Karpas-422 (cell line): ENCODE measurements at regions not wholly inside any gene's neighbourhood (a gene's known extent, or its start where the extent isn't known, plus 50 kb on each side); places are given as distances from the start of the nearest gene placed in this dataset.
"Not testable (repeated sequence)": the region's sequence is repeated elsewhere in the genome, so short reads cannot be mapped to it uniquely, and the experiment has no call there.

Experiments used
- DNase-seq: peaks from one replicate; pipeline ENCODE4 v3.0.0-alpha.2; 2015
- H2AFZ ChIP-seq: fragments of 200-600 bp; sonication (generic); 2 replicates; pipeline ENCODE4 v1.6.1; 2014; ENCODE audit warnings: antibody characterized with exemption, low read length, mixed read lengths
- H3K27ac ChIP-seq: fragments of 200-600 bp; sonication (generic); 2 replicates; pipeline ENCODE4 v1.5.1; 2014; ENCODE audit warnings: mild to moderate bottlenecking, low read length, moderate library complexity
- H3K27me3 ChIP-seq: fragments of 200-600 bp; sonication (generic); 2 replicates; pipeline ENCODE4 v1.6.1; 2014; ENCODE audit warnings: low read length, mixed read lengths
- H3K36me3 ChIP-seq: fragments of 200-600 bp; sonication (generic); 2 replicates; pipeline ENCODE4 v1.6.1; 2014; ENCODE audit warnings: low read length, mixed read lengths; ENCODE audit not compliant: insufficient read depth
- H3K4me1 ChIP-seq: fragments of 200-600 bp; sonication (generic); 2 replicates; pipeline ENCODE4 v1.6.1; 2014; ENCODE audit warnings: mild to moderate bottlenecking, low read length, mixed read lengths
- H3K4me2 ChIP-seq: fragments of 200-600 bp; sonication (generic); 2 replicates; pipeline ENCODE4 v1.6.1; 2014; ENCODE audit warnings: low read length, low read depth, mild to moderate bottlenecking; ENCODE audit not compliant: poor library complexity, severe bottlenecking
- H3K4me3 ChIP-seq: fragments of 200-600 bp; sonication (generic); 2 replicates; pipeline ENCODE4 v1.5.1; 2014; ENCODE audit warnings: mild to moderate bottlenecking, antibody characterized with exemption, low read length, mixed read lengths
- H3K79me2 ChIP-seq: fragments of 200-600 bp; sonication (generic); 2 replicates; pipeline ENCODE4 v1.6.1; 2014; ENCODE audit warnings: mild to moderate bottlenecking, low read length, mixed read lengths
- H3K9ac ChIP-seq: fragments of 200-600 bp; sonication (generic); 2 replicates; pipeline ENCODE4 v1.6.0; 2014; ENCODE audit warnings: low read length
- H3K9me2 ChIP-seq: fragments of 200-600 bp; sonication (generic), shearing (Covaris generic); replicated peaks from 2 replicates; pipeline ENCODE4 v1.6.0; 2014; ENCODE audit warnings: mild to moderate bottlenecking, low read length, moderate library complexity; ENCODE audit not compliant: insufficient read depth
- H3K9me3 ChIP-seq: fragments of 300-700, 200-600 bp; sonication (generic); 2 replicates; pipeline ENCODE4 v1.6.1; 2014; ENCODE audit warnings: low read length, mixed read lengths
- H4K20me1 ChIP-seq: fragments of 200-600 bp; sonication (generic); 2 replicates; pipeline ENCODE4 v1.6.1; 2014; ENCODE audit warnings: mild to moderate bottlenecking, antibody characterized with exemption, low read length, low read depth; ENCODE audit not compliant: insufficient read depth

- Histone ChIP-seq H3K36me3 (no peaks in the 10 kb centered on the region), H3K4me2 (no peak overlapping the region), H3K9ac (no peak overlapping the region), H2AFZ (no peak overlapping the region), H3K9me2 (no peaks in the 10 kb centered on the region), H3K9me3 (no peaks in the 10 kb centered on the region), H4K20me1 (no peaks in the 10 kb centered on the region), H3K27ac (no peak overlapping the region), H3K4me1 (no peaks in the 10 kb centered on the region), H3K27me3 (no peaks in the 10 kb centered on the region), H3K79me2 (no peaks in the 10 kb centered on the region), H3K4me3 (no peak overlapping the region)
- no peak for DNase-seq
Observed at GRCh38 chr13:34372581-34372980, 554.6 kb downstream of the RFC3 start.

DNA sequence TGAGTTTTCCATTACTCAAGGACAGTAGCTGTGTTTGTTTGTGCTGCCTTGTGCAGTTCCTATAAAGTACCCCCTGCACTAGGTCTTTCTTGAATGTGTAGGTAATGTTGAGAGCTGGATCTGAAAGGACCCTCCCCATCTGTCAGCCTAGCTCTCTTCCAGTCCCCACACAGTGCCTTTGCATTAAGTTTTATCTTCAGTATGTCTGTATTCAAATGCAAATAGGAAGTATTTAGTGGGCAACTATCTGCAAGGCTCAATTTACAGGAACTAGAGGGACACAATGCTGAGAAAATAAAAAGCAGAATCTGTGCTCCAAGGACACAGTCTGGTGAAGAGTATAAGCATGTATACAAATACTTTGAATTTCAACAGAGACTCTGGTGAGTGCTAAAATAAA is 558.5 kb downstream of the RFC3 start:
- no peaks in the 10 kb centered on the region for H3K9me2 ChIP-seq
- no peaks in the 10 kb centered on the region for H3K9me3 ChIP-seq
- H3K9ac ChIP-seq = no peak overlapping the region
- H4K20me1 ChIP-seq = no peaks in the 10 kb centered on the region
- no peak for DNase-seq
- no peak overlapping the region for H3K4me2 ChIP-seq
- no peaks in the 10 kb centered on the region for H3K36me3 ChIP-seq
- no peak overlapping the region for H2AFZ ChIP-seq
- no peaks in the 10 kb centered on the region for H3K79me2 ChIP-seq
- no peaks in the 10 kb centered on the region for H3K4me1 ChIP-seq
- no peak overlapping the region for H3K4me3 ChIP-seq
- no peaks in the 10 kb centered on the region for H3K27me3 ChIP-seq
- H3K27ac ChIP-seq = no peak overlapping the region

DNA sequence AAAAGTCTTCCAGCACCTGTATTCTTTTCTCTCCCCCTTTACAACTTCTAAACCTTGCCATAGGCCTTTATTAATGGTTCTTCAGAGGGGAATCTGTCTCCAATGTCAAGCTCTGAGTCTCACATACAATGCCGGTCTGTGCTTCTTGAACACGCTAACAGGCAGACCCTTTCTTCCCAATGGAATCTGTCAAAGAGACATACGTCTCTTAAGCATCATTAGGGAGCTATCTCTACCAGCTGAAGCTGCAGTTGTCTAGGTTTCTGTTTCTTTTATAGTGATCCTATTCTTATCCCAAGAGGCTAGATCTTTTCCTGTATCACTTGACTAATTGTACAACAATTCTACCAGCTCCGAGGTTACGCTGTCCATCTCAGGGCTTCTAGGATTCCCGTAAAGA is 560.8 kb upstream of the NBEA start:
- no peak overlapping the region for H3K4me2 ChIP-seq
- no peaks in the 10 kb centered on the region for H3K9me3 ChIP-seq
- H4K20me1 ChIP-seq = no peaks in the 10 kb centered on the region
- no peaks in the 10 kb centered on the region for H3K79me2 ChIP-seq
- H3K9me2 ChIP-seq = no peaks in the 10 kb centered on the region
- H3K4me3 ChIP-seq = no peak overlapping the region
- H3K27me3 ChIP-seq = no peaks in the 10 kb centered on the region
- H3K9ac ChIP-seq = no peak overlapping the region
- no peaks in the 10 kb centered on the region for H3K4me1 ChIP-seq
- no peaks in the 10 kb centered on the region for H3K36me3 ChIP-seq
- H2AFZ ChIP-seq = no peak overlapping the region
- DNase-seq = no peak
- no peak overlapping the region for H3K27ac ChIP-seq

DNA sequence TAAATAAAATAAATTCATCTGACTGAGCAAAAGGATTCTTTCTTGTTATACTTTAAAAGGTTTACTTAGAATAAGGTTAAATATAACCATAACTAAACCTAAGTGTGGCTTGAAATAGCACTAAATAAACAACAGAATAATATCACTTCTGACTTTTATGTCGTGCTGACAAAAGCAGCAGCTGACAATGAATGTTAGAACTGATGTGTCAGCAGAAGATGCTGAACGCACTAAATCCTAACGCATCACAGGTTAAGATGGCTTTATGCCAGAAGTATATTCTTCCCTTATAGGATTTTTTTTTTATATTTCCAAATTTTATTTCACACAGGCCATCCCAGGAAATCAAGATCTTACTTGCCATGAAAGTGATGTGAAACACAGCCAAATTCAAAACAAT is 558.3 kb upstream of the NBEA start:
- H3K9me3 ChIP-seq = no peaks in the 10 kb centered on the region
- H3K9ac ChIP-seq = no peak overlapping the region
- no peak overlapping the region for H3K27ac ChIP-seq
- no peak overlapping the region for H2AFZ ChIP-seq
- no peaks in the 10 kb centered on the region for H3K79me2 ChIP-seq
- no peaks in the 10 kb centered on the region for H4K20me1 ChIP-seq
- H3K4me3 ChIP-seq = no peak overlapping the region
- no peaks in the 10 kb centered on the region for H3K27me3 ChIP-seq
- DNase-seq = no peak
- H3K36me3 ChIP-seq = no peaks in the 10 kb centered on the region
- H3K9me2 ChIP-seq = no peaks in the 10 kb centered on the region
- H3K4me1 ChIP-seq = no peaks in the 10 kb centered on the region
- no peak overlapping the region for H3K4me2 ChIP-seq

DNA sequence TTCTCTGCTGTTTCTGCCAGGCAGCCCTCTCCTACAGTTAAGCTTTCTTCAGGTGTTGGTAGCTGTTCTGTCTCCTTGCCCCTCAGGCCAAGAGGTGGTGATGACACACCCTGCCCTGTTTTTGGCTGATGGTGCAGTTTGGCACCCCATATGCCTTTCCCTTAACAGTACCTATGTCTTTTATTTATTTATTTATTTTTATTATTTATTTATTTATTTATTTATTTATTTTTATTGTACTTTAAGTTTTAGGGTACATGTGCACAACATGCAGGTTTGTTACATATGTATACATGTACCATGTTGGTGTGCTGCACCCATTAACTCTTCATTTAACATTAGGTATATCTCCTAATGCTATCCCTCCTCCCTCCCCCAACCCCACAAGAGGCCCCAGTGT is 555.8 kb upstream of the NBEA start:
- H3K4me3 ChIP-seq, H3K9me2 ChIP-seq, H3K9ac ChIP-seq: not testable (repeated sequence)

GRCh38 chr13:34391076-34391475 is 551.0 kb upstream of the NBEA start:
- H4K20me1 ChIP-seq = no peaks in the 10 kb centered on the region
- H3K79me2 ChIP-seq = no peaks in the 10 kb centered on the region
- DNase-seq = no peak
- H3K27me3 ChIP-seq = no peaks in the 10 kb centered on the region
- no peaks in the 10 kb centered on the region for H3K36me3 ChIP-seq
- H3K4me2 ChIP-seq = no peak overlapping the region
- H3K4me1 ChIP-seq = no peaks in the 10 kb centered on the region
- no peak overlapping the region for H2AFZ ChIP-seq
- H3K9me2 ChIP-seq = no peaks in the 10 kb centered on the region
- H3K4me3 ChIP-seq = no peak overlapping the region
- no peak overlapping the region for H3K27ac ChIP-seq
- H3K9me3 ChIP-seq = peaks cover 9% of the 10 kb centered on the region
- H3K9ac ChIP-seq = no peak overlapping the region

More for the DNA sequence above, 555.8 kb upstream of the NBEA start:
- H3K27ac ChIP-seq, H2AFZ ChIP-seq, H3K4me2 ChIP-seq, DNase-seq, H3K4me1 ChIP-seq, H3K9me3 ChIP-seq, H3K79me2 ChIP-seq, H4K20me1 ChIP-seq, H3K36me3 ChIP-seq, H3K27me3 ChIP-seq: not testable (repeated sequence)

DNA sequence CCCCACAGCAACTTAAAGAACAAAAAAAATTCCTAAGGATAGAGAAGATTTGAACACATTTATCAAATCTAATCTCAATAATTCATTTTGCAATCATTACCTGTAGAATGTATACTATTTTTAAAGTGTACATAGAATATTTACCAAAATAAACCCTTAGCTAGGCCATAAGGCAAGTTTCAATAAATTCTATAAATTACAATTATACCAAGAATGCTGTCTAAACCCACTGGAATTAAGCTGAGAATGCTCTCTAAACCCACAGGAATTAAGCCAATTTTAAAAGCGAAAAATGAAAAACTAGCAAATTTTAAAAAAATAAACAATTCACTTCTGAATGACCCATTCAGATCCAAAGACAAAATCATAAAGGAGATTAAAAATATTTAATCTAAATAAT is 540.4 kb upstream of the NBEA start:
- no peaks in the 10 kb centered on the region for H3K9me2 ChIP-seq
- no peak overlapping the region for H3K4me2 ChIP-seq
- no peak overlapping the region for H3K9ac ChIP-seq
- no peaks in the 10 kb centered on the region for H4K20me1 ChIP-seq
- no peak for DNase-seq
- no peak overlapping the region for H2AFZ ChIP-seq
- H3K4me3 ChIP-seq = no peak overlapping the region
- H3K79me2 ChIP-seq = no peaks in the 10 kb centered on the region
- H3K27me3 ChIP-seq = no peaks in the 10 kb centered on the region
- H3K36me3 ChIP-seq = no peaks in the 10 kb centered on the region
- no peak overlapping the region for H3K27ac ChIP-seq
- no peaks in the 10 kb centered on the region for H3K4me1 ChIP-seq
- peaks cover 5% of the 10 kb centered on the region; the same call in 1 of the 2 replicates for H3K9me3 ChIP-seq

- no peak overlapping the region for H2AFZ ChIP-seq
- H3K36me3 ChIP-seq = no peaks in the 10 kb centered on the region
- no peak overlapping the region for H3K27ac ChIP-seq
- no peak overlapping the region for H3K4me2 ChIP-seq
- no peaks in the 10 kb centered on the region for H3K79me2 ChIP-seq
- no peak overlapping the region for H3K4me3 ChIP-seq
- no peaks in the 10 kb centered on the region for H4K20me1 ChIP-seq
- no peaks in the 10 kb centered on the region for H3K4me1 ChIP-seq
- no peak for DNase-seq
- no peaks in the 10 kb centered on the region for H3K9me3 ChIP-seq
- H3K9ac ChIP-seq = no peak overlapping the region
- H3K9me2 ChIP-seq = no peaks in the 10 kb centered on the region
- no peaks in the 10 kb centered on the region for H3K27me3 ChIP-seq
Observed at GRCh38 chr13:34405410-34406181, 536.5 kb upstream of the NBEA start.
